ENCODE measurements at regions not wholly inside any gene's neighbourhood (a gene's known extent, or its start where the extent isn't known, plus 50 kb on each side); places are given as distances from the start of the nearest gene placed in this dataset.

DNA sequence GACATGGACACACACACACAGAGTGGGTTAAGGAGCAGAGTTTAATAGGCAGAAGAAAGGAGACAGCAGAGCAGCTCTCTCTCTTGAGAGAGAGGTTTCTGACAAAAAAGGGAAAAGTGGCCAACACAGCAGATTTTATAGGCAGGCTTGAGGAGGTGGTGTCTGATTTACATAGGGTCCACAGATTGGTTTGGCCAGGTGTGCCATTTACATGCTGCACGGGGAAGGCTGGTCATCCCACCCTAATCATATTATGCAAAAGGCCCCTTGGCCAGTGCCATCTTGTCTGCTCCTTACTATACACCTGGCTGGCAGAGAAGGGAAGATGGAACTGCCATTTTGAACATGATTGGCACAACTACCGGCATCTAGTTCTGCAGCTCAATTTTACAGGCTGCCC is 240.8 kb downstream of the NPR3 start:
- TF ChIP-seq, protein P1, sequence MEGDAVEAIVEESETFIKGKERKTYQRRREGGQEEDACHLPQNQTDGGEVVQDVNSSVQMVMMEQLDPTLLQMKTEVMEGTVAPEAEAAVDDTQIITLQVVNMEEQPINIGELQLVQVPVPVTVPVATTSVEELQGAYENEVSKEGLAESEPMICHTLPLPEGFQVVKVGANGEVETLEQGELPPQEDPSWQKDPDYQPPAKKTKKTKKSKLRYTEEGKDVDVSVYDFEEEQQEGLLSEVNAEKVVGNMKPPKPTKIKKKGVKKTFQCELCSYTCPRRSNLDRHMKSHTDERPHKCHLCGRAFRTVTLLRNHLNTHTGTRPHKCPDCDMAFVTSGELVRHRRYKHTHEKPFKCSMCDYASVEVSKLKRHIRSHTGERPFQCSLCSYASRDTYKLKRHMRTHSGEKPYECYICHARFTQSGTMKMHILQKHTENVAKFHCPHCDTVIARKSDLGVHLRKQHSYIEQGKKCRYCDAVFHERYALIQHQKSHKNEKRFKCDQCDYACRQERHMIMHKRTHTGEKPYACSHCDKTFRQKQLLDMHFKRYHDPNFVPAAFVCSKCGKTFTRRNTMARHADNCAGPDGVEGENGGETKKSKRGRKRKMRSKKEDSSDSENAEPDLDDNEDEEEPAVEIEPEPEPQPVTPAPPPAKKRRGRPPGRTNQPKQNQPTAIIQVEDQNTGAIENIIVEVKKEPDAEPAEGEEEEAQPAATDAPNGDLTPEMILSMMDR (IDR thresholded peaks at IDR 0.05; ENCODE audit: low read depth, low read length, poor library complexity, severe bottlenecking) = no peak
- no peak for TF ChIP-seq EZH2phosphoT487 (IDR thresholded peaks at IDR 0.05; ENCODE audit: borderline replicate concordance, low read length)

Data from DOHH2 (cell line).